ENCODE measurements at regions not wholly inside any gene's neighbourhood (a gene's known extent, or its start where the extent isn't known, plus 50 kb on each side); places are given as distances from the start of the nearest gene placed in this dataset.

DNA sequence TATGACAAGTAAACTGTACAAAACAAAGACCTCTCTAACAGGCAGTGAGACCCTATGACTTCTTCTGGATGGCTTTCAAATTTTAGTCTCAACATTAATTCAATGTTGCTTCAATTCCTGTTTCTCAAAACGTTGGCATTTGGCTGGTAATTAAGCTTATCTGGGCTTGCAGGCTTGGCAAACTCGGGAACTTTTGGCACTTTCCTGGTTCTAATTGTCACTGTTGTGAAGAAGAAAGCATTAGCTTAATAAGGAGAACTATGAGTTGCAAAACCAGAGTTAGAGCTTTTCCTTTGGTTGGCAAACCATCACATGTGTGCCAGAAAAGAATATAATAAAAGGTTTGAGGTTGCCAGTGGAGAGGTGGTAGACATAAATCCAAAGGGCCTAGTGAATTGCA, 698.3 kb downstream of the LRRIQ3 start:
- Histone ChIP-seq H3K4me2 (replicated peaks; ENCODE audit: extremely low read depth, low read length, poor library complexity, severe bottlenecking) (no peak overlapping the region), H3K27ac (ENCODE audit: low read depth in 1 of 2, low read length in 2 of 2) (no peak overlapping the region), H3K27me3 (ENCODE audit: control insufficient read depth in 2 of 2, insufficient read depth in 2 of 2, low read length in 2 of 2) (no peaks in the 10 kb centered on the region), H3K4me3 (replicated peaks in 1 of 3; ENCODE audit: low read depth in 2 of 3, low read length in 3 of 3) (no peak overlapping the region), H3K9me3 (replicated peaks in 1 of 2; ENCODE audit: control insufficient read depth in 1 of 2, insufficient read depth in 1 of 2, low read length in 2 of 2) (no peaks in the 10 kb centered on the region), H3K79me2 (ENCODE audit: insufficient read depth, low read length) (no peaks in the 10 kb centered on the region), H3K4me1 (ENCODE audit: control insufficient read depth in 1 of 2, insufficient read depth in 2 of 2, low read length in 2 of 2) (no peaks in the 10 kb centered on the region), H3K36me3 (replicated peaks in 1 of 2; ENCODE audit: control insufficient read depth in 1 of 2, insufficient read depth in 2 of 2, low read length in 2 of 2) (no peaks in the 10 kb centered on the region), H2AFZ (ENCODE audit: insufficient read depth, low read depth, low read length, poor library complexity, severe bottlenecking) (no peak overlapping the region), H4K20me1 (ENCODE audit: insufficient read depth, low read length) (no peaks in the 10 kb centered on the region), H3K9ac (ENCODE audit: insufficient read depth, low read length, poor library complexity, severe bottlenecking) (no peak overlapping the region)
- intact Hi-C loops (cut with micrococcal nuclease), result no loop called here
- H3K4me3 Mint-ChIP-seq, result no peak overlapping the region
- H3K27me3 Mint-ChIP-seq (ENCODE audit: low read depth in 3 of 3), result no peaks in the 10 kb centered on the region
- TF ChIP-seq, protein P1, sequence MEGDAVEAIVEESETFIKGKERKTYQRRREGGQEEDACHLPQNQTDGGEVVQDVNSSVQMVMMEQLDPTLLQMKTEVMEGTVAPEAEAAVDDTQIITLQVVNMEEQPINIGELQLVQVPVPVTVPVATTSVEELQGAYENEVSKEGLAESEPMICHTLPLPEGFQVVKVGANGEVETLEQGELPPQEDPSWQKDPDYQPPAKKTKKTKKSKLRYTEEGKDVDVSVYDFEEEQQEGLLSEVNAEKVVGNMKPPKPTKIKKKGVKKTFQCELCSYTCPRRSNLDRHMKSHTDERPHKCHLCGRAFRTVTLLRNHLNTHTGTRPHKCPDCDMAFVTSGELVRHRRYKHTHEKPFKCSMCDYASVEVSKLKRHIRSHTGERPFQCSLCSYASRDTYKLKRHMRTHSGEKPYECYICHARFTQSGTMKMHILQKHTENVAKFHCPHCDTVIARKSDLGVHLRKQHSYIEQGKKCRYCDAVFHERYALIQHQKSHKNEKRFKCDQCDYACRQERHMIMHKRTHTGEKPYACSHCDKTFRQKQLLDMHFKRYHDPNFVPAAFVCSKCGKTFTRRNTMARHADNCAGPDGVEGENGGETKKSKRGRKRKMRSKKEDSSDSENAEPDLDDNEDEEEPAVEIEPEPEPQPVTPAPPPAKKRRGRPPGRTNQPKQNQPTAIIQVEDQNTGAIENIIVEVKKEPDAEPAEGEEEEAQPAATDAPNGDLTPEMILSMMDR (IDR thresholded peaks at IDR 0.05), result no peak
- no peak overlapping the region for H3K27ac Mint-ChIP-seq
- 20% methylated on average over 1 of the region's 2 CpGs for WGBS (ENCODE audit: insufficient coverage)
- peaks cover 1 to 7% (median 3%) of the 10 kb centered on the region in 7 donors for H3K9me3 Mint-ChIP-seq
- no peaks in the 10 kb centered on the region for H3K36me3 Mint-ChIP-seq
- no peak for DNase-seq
- no peaks in the 10 kb centered on the region for H3K4me1 Mint-ChIP-seq

DNA sequence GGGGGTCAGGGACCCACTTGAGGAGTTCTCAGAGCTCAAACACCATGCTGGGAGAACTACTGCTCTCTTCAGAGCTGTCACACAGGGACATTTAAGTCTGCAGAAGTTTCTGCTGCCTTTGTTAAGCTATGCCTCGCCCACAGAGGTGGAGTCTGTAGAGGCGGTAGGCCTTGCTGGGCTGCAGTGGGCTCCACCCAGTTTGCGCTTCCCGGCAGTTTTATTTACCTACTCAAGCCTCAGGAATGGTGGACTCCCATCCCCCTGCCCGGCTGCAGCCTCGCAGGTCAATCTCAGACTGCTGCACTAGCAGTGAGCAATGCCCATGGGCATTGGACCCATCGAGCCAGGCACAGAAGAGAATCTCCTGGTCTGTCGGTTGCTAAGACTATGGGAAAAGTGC, 706.4 kb downstream of the LRRIQ3 start:
- DNase-seq, result no peak
- Mint-ChIP-seq H3K4me1 (no peaks in the 10 kb centered on the region), H3K36me3 (no peaks in the 10 kb centered on the region), H3K27me3 (ENCODE audit: low read depth in 3 of 3) (no peaks in the 10 kb centered on the region), H3K4me3 (no peak overlapping the region), H3K27ac (no peak overlapping the region), H3K9me3 (peaks cover 6 to 20% (median 12%) of the 10 kb centered on the region in 7 donors)
- Histone ChIP-seq H3K27me3 (ENCODE audit: control insufficient read depth in 2 of 2, insufficient read depth in 2 of 2, low read length in 2 of 2) (no peaks in the 10 kb centered on the region), H4K20me1 (ENCODE audit: insufficient read depth, low read length) (no peaks in the 10 kb centered on the region), H3K79me2 (ENCODE audit: insufficient read depth, low read length) (no peaks in the 10 kb centered on the region), H2AFZ (ENCODE audit: insufficient read depth, low read depth, low read length, poor library complexity, severe bottlenecking) (no peak overlapping the region), H3K36me3 (replicated peaks in 1 of 2; ENCODE audit: control insufficient read depth in 1 of 2, insufficient read depth in 2 of 2, low read length in 2 of 2) (no peaks in the 10 kb centered on the region), H3K4me2 (replicated peaks; ENCODE audit: extremely low read depth, low read length, poor library complexity, severe bottlenecking) (no peak overlapping the region), H3K4me3 (replicated peaks in 1 of 3; ENCODE audit: low read depth in 2 of 3, low read length in 3 of 3) (no peak overlapping the region), H3K27ac (ENCODE audit: low read depth in 1 of 2, low read length in 2 of 2) (no peak overlapping the region), H3K9me3 (replicated peaks in 1 of 2; ENCODE audit: control insufficient read depth in 1 of 2, insufficient read depth in 1 of 2, low read length in 2 of 2) (peaks cover 0 to 9% of the 10 kb centered on the region in 2 donors), H3K4me1 (ENCODE audit: control insufficient read depth in 1 of 2, insufficient read depth in 2 of 2, low read length in 2 of 2) (no peaks in the 10 kb centered on the region), H3K9ac (ENCODE audit: insufficient read depth, low read length, poor library complexity, severe bottlenecking) (no peak overlapping the region)
- intact Hi-C loops (cut with micrococcal nuclease), result no loop called here
- WGBS (ENCODE audit: insufficient coverage), result 100% methylated on average over 7 of the region's 8 CpGs
- TF ChIP-seq, protein P1 (IDR thresholded peaks at IDR 0.05), result no peak
